Right atrium auricular region (tissue), 2 donors: ENCODE measurements at regions not wholly inside any gene's neighbourhood (a gene's known extent, or its start where the extent isn't known, plus 50 kb on each side); places are given as distances from the start of the nearest gene placed in this dataset.
"Not testable (repeated sequence)": the region's sequence is repeated elsewhere in the genome, so short reads cannot be mapped to it uniquely, and the experiment has no call there.

Experiments used
- DNase-seq: peaks from one replicate; pipeline ENCODE4 v3.0.0-alpha.2; 2019; ENCODE audit warnings: low spot score
- H3K27ac ChIP-seq, 2 donors: fragments of 200-600 bp; sonication (generic); 1 replicate in 1 of 2; 2 replicates in 1 of 2; pipeline ENCODE4 v1.5.1; 2016 to 2019
- H3K27me3 ChIP-seq, 2 donors: fragments of 200-600 bp; sonication (generic); one replicate each; pipeline versions ENCODE4 v1.5.1 to v1.6.0; 2017 to 2019
- H3K36me3 ChIP-seq: fragments of 200-600 bp; sonication (generic); one replicate; pipeline ENCODE4 v1.5.1; 2016
- H3K4me1 ChIP-seq, 2 donors: fragments of 200-600 bp; sonication (generic); one replicate each; pipeline versions ENCODE4 v1.5.1 to v1.6.0; 2017 to 2019
- H3K4me3 ChIP-seq, 2 donors: fragments of 200-600 bp; sonication (generic); 1 replicate in 1 of 2; 2 replicates in 1 of 2; pipeline ENCODE4 v1.5.1; 2017 to 2019; ENCODE audit warnings: mild to moderate bottlenecking in 1 of 2, moderate library complexity in 1 of 2
- H3K9me3 ChIP-seq, 2 donors: fragments of 200-600 bp; sonication (generic); one replicate each; pipeline ENCODE4 v1.5.1; 2019
- TF ChIP-seq, protein P1 (sequence below), 2 donors: fragments of 200-600 bp; sonication (generic); IDR thresholded peaks; one replicate each; pipeline ENCODE4 v1.5.1; 2019; ENCODE audit warnings: antibody characterized with exemption in 2 of 2

DNA sequence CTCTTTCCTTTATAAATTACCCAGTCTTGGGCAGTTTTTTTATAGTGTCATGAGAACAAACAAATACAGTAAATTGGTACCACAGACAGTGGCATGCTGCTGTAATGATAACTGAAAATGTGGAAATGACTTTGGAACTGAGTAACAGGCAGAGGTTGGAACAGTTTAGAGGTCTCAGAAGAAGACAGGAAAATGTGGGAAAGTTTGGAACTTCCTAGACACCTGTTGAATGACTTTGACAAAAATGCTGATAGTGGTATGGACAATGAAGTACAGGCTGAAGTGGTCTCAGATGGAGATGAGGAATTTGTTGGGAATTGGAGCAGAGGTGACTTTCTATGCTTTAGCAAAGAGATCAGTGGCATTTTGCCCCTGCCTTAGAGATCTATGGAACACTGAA, 1128.4 kb upstream of the POT1 start:
- Histone ChIP-seq H3K27ac (no peak overlapping the region), H3K4me1 (no peaks in the 10 kb centered on the region), H3K4me3 (no peak overlapping the region), H3K36me3 (no peaks in the 10 kb centered on the region), H3K9me3 (no peaks in the 10 kb centered on the region), H3K27me3 (no peaks in the 10 kb centered on the region)
- DNase-seq: no peak
- TF ChIP-seq, protein P1, sequence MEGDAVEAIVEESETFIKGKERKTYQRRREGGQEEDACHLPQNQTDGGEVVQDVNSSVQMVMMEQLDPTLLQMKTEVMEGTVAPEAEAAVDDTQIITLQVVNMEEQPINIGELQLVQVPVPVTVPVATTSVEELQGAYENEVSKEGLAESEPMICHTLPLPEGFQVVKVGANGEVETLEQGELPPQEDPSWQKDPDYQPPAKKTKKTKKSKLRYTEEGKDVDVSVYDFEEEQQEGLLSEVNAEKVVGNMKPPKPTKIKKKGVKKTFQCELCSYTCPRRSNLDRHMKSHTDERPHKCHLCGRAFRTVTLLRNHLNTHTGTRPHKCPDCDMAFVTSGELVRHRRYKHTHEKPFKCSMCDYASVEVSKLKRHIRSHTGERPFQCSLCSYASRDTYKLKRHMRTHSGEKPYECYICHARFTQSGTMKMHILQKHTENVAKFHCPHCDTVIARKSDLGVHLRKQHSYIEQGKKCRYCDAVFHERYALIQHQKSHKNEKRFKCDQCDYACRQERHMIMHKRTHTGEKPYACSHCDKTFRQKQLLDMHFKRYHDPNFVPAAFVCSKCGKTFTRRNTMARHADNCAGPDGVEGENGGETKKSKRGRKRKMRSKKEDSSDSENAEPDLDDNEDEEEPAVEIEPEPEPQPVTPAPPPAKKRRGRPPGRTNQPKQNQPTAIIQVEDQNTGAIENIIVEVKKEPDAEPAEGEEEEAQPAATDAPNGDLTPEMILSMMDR (IDR thresholded peaks at IDR 0.05): no peak

DNA sequence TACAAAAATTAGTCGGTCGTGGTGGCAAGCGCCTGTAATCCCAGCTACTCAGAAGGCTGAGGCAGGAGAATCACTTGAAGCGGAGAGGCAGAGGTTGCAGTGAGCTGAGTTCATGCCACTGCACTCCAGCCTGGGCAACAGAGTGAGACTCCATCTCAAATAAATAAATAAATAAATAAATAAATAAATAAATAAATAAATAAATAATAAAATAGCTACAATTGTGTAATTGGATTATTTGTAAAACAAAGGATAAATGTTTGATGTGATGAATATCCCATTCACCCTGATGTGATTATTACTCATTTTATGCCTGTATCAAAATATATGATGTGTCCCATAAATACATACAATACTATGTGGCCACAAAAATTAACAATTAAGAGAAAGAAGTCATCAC, 1127.0 kb upstream of the POT1 start:
- not testable (repeated sequence) for H3K27ac ChIP-seq, H3K27me3 ChIP-seq, H3K9me3 ChIP-seq, DNase-seq, H3K4me3 ChIP-seq, H3K36me3 ChIP-seq, H3K4me1 ChIP-seq

DNA sequence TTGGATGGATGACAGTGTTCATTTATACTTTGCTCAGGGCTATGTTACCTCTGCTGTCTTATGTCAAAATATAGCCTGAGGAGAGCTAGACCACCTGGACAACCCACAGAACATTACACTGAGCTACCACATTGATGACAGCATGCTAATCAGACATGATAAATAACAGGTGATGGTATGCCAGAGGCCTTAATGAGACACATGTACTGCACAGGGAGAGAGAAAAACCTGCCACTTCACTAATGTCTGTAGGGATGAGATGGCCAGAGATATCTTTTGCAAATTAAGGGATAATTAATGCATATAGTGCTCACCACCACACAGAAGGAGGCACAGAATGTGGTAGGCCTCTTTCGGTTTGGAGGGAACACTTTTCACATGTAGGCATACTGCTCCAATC, 1122.6 kb upstream of the POT1 start:
- Histone ChIP-seq H3K27ac (no peak overlapping the region), H3K36me3 (no peaks in the 10 kb centered on the region), H3K9me3 (no peaks in the 10 kb centered on the region), H3K4me1 (no peaks in the 10 kb centered on the region), H3K27me3 (no peaks in the 10 kb centered on the region), H3K4me3 (no peak overlapping the region)
- TF ChIP-seq, protein P1 (IDR thresholded peaks at IDR 0.05): no peak
- DNase-seq: no peak

DNA sequence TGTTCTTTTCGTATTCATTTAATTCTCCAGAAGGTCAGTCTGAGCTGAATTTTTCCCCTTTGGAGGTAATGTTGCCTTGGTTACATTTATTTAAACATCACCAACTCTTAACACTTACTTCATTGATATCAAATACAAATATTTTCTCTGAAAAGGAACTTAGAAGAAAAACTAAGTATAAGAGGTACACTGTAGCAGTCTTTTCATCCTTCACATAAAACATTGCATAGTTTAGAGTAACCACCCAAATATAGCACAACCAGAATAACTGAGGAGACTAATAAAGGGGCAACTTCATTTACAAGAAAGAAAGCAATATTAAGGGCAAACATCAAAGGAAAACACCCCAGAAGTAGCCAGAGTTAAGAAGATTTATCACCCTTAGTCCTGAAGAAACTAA, 1115.0 kb upstream of the POT1 start:
- Histone ChIP-seq H3K9me3 (no peaks in the 10 kb centered on the region), H3K27me3 (no peaks in the 10 kb centered on the region), H3K4me1 (no peaks in the 10 kb centered on the region), H3K27ac (no peak overlapping the region), H3K36me3 (no peaks in the 10 kb centered on the region), H3K4me3 (no peak overlapping the region)
- no peak for DNase-seq
- TF ChIP-seq, protein P1 (IDR thresholded peaks at IDR 0.05): no peak

DNA sequence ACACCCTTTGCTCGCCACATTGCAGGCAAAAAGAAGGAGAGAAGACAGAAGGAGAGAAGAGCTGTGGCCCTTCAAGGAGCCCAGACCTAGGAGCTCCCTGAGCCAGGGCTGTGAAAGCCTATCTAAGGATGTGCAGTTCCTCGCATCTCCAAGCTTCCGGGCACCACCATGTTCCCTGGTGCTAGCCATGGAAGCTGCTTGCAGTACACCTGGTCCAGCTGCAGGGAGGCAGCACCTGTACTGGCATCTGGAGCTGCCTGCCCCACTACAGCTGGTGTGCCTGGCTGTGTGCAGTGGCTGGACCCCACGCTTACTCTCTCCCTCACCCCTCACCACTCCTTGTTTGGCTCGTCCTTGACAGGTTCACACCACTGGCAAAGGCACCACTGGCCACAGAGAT, 1111.8 kb upstream of the POT1 start:
- Histone ChIP-seq H3K4me3 (no peak overlapping the region), H3K4me1 (no peaks in the 10 kb centered on the region), H3K27me3 (no peaks in the 10 kb centered on the region), H3K9me3 (no peaks in the 10 kb centered on the region), H3K27ac (no peak overlapping the region), H3K36me3 (no peaks in the 10 kb centered on the region)
- DNase-seq: no peak
- TF ChIP-seq, protein P1 (IDR thresholded peaks at IDR 0.05): no peak

DNA sequence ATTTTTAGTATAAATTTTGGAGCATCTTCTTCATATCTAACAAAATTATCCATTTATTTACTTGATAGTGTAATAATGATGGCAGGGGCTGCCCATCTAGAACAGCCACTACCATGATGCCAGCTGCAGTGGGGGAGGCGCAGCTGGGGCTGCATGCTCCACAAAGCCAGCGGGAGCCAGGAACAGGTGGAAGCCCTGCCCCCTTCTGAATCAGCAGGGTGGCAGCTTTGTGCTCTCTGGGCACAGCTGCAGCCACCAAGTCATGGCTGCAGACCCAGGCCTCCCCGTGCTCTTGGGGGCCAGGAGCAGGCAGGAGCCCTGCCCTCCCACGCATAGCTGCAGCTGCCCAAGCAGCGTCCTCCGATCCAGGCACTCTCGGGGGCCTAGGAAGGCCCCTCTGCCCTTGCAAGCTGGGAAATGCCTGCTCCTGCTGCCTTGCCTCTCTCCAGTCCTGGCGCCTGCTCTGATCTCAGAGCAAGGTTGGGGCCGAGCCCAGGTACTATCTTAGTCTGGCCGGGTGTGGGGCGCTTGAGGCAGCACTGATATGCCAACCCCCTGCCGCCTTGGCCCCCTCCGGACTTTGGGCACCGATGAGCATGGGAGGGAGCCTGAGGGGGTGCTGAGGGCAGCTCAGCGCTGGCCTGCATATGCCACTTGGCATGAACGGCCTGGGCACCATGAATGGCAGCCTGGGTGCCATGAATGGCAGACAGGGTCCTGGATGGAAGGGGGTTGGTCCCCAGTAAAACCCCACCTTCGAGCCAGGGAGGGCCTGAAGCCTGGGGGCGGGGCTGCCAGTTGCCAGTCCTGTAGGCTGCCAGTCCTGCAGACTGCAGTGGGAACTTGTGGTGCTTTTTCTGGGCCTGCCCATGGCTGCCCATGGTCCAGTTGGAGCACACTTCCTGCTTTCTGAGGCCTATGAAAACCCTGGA, 1110.8 kb upstream of the POT1 start:
- no peak for DNase-seq
- TF ChIP-seq, protein P1 (IDR thresholded peaks at IDR 0.05): no peak
- Histone ChIP-seq H3K4me3 (no peak overlapping the region), H3K36me3 (no peaks in the 10 kb centered on the region), H3K27me3 (no peaks in the 10 kb centered on the region), H3K9me3 (no peaks in the 10 kb centered on the region), H3K4me1 (no peaks in the 10 kb centered on the region), H3K27ac (no peak overlapping the region)
